Rectal smooth muscle tissue (tissue), 1 donor: ENCODE measurements at regions not wholly inside any gene's neighbourhood (a gene's known extent, or its start where the extent isn't known, plus 50 kb on each side); places are given as distances from the start of the nearest gene placed in this dataset.
A peak's percentile ranks its signal among the peaks of the same experiment; 100 is the strongest.
"Not testable (repeated sequence)": the region's sequence is repeated elsewhere in the genome, so short reads cannot be mapped to it uniquely, and the experiment has no call there.

Experiments used
- H3K27ac ChIP-seq: one replicate; pipeline ENCODE4 v1.7.0; 2013; ENCODE audit warnings: low read depth, low read length, inconsistent platforms
- H3K27me3 ChIP-seq: one replicate; pipeline ENCODE4 v1.7.0; 2013; ENCODE audit warnings: low read length; ENCODE audit not compliant: control insufficient read depth, insufficient read depth
- H3K36me3 ChIP-seq: one replicate; pipeline ENCODE4 v1.7.0; 2013; ENCODE audit warnings: low read length; ENCODE audit not compliant: control insufficient read depth, insufficient read depth
- H3K4me1 ChIP-seq: one replicate; pipeline ENCODE4 v1.7.0; 2013; ENCODE audit warnings: low read length; ENCODE audit not compliant: control insufficient read depth, insufficient read depth
- H3K4me3 ChIP-seq: one replicate; pipeline ENCODE4 v1.7.0; 2013; ENCODE audit warnings: low read length
- H3K9ac ChIP-seq: one replicate; pipeline ENCODE4 v1.7.0; 2013; ENCODE audit warnings: low read length

DNA sequence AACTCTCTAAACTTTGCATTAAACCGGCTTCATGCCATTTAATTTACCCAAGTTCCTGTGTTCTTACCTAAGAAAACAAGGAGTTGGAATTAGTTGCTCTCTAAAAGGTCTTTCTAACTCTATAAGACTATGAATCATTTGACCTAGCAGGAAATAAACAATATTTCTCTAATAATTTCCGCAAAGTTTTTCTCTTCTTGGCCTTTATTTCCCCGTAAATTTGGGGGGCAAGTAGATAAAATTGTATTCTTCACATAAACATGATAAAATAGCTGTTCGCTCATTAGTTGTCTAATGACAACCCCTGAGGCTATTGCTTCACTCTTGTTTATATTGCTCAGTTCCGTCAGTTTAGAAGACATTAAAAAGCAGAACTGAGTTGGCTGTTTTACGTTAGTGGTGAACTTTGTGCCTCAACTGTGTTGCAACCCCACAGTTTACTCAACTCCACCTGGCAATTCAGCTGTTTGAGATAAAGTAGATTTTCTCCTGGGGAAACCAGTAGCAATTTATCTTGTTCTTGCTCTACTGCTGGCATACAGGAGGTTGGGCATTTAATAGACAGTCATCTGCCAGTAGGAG is 74.7 kb downstream of the BTG1 start:
- H3K4me3 ChIP-seq, result no peak overlapping the region
- H3K9ac ChIP-seq, result no peak overlapping the region
- no peaks in the 10 kb centered on the region for H3K36me3 ChIP-seq
- H3K27me3 ChIP-seq, result no peaks in the 10 kb centered on the region
- no peak overlapping the region for H3K27ac ChIP-seq
- no peaks in the 10 kb centered on the region for H3K4me1 ChIP-seq

DNA sequence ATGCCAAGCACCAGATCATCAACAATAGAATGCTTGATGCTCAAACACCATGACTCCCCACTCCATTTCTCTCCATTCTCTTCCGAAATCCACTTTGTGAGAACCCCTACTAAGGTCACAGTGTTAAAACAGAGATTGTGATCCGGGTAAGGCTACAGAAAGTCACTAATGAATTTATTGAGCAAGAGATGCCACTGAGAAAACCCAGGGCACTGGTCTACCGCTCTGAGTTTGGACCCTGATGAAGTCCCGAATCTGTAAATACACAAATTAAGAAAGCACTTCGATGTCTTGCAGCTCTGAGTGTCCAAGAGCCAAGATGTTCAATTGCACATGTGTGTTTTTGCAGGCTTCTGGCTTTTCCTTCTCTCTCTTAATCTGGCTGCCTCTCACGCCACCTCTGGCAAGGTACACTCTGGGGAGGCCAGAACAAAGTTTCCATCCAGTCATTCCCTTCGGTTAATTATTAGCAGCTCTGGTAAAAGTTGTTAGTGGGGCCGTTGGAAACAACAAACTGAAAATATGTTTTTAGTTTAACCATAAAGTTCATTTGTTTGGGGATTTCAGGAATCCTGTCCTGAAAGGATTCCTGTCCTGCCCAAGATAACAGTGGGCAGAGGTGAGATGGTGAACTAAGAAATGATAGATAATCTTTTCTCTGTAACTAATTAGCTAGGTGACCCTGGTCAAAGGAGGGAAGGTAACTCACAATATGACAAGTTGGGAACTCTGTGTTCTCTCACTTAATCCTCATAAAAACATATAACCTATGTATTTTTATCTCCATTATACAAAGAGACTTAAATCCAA is 75.4 kb downstream of the BTG1 start:
- Histone ChIP-seq H3K4me3 (no peak overlapping the region), H3K4me1 (no peaks in the 10 kb centered on the region), H3K9ac (no peak overlapping the region), H3K27ac (no peak overlapping the region), H3K27me3 (no peaks in the 10 kb centered on the region), H3K36me3 (no peaks in the 10 kb centered on the region)

DNA sequence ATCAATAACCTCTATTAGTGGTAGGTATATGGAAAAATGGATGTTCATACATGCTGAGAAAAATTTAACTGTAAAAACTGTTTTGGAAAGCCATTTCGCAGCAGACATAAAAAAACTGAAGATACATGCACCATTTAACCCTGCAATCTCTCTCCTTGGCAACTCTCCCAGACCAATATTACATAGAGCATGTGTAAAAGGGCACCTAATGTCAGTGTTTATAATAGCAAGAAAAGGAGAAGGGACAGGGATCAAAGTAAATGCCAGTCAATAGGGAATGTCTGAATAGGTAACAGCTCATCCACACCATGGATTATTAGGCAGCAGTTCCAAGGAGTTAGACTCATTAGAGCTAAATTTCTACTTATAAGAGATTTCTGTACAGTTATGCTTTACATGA is 77.2 kb downstream of the BTG1 start:
- Histone ChIP-seq H3K27me3 (no peaks in the 10 kb centered on the region), H3K27ac (no peak overlapping the region), H3K4me3 (no peak overlapping the region), H3K36me3 (no peaks in the 10 kb centered on the region), H3K4me1 (peaks cover 8% of the 10 kb centered on the region), H3K9ac (no peak overlapping the region)

DNA sequence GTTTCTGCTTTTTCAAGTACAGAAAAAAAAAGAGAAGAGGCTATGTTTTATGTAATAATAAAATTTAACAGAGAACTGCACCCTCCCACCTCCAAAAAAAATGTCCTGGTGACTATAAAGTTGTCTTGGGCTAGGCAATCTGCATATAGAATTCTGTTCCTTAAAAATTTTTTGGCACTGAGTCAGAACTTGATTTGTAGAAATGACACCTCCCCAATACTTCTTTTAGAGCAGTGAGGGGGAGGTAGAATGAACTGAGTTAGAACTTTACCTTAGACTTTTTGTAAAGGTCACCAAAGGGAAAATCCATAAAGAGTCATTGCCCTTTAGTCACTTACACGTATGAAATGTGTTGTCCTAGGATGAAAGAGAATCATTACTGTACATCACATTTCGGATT is 80.0 kb downstream of the BTG1 start:
- Histone ChIP-seq H3K4me1 (peaks cover 12% of the 10 kb centered on the region), H3K4me3 (no peak overlapping the region), H3K27ac (no peak overlapping the region)

DNA sequence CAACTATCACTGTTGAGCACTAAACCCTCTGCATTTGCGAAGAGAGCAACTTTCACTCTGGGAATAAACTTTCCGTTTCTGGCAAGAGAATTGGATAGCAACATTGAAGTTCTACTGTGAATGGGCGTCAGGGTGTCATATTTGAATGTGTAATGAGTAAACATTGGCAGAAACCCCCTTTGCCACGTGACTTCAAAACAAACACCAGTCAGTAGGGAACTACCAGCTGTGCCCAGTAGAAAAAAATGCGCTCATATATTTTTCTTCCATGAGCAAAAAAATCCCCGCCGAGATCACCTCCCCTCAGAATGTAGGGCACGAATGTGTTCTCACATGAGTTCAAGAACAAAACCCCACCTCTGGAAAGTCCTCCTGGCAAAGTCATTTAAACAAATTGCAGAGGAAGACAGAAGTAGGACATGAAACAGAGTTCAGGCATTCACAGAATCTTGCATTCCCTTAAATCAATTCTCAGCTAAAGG is 80.6 kb downstream of the BTG1 start:
- H3K27me3 ChIP-seq, result no peaks in the 10 kb centered on the region
- no peaks in the 10 kb centered on the region for H3K36me3 ChIP-seq
- no peak overlapping the region for H3K4me3 ChIP-seq
- peaks cover 14% of the 10 kb centered on the region for H3K4me1 ChIP-seq
- H3K9ac ChIP-seq, result no peak overlapping the region
- H3K27ac ChIP-seq, result no peak overlapping the region

More for the DNA sequence above, 80.0 kb downstream of the BTG1 start:
- Histone ChIP-seq H3K9ac (no peak overlapping the region), H3K27me3 (no peaks in the 10 kb centered on the region), H3K36me3 (no peaks in the 10 kb centered on the region)

DNA sequence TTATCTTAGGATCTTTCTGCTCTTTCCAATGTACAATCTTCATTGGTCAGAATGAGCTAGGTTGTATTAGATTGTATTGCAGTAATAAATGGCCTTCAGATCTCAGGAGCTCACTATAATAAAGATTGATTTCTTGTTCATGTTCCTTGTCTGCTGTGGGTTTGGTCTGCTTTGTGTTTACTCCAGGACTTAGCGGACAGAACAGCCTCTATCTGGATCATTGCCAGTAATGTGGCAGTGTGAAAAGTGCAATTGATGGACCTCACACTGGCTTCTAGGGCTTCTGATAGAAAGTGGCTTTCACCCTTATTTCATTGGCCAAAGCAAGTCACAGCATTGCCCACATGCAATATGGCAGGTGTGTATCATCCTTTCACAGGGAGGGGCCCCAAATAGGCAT is 81.2 kb downstream of the BTG1 start:
- Histone ChIP-seq H3K4me3 (no peak overlapping the region), H3K9ac (no peak overlapping the region), H3K4me1 (peaks cover 15% of the 10 kb centered on the region), H3K36me3 (no peaks in the 10 kb centered on the region), H3K27ac (peak overlapping the region; percentile 67), H3K27me3 (no peaks in the 10 kb centered on the region)

DNA sequence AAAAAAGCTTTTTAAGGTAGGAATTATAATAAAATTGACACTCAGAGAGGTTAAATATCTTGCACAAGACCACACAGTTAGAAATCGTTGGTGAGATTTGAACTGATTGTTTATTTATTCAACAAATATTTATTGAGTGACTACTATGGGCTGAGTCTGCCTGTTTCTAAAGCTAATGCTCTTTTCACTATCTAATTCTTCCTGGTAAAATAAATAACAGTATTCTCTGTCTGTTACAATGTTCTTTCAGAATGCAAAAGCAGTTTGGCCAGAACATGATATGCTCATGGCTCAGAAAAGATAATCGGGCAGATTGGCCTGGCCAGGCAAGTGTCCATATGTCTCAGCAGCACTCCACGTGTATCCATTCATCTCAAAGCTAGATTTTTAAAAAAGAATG is 82.0 kb downstream of the BTG1 start:
- Histone ChIP-seq H3K4me3 (no peak overlapping the region), H3K4me1 (peaks cover 15% of the 10 kb centered on the region), H3K27me3 (no peaks in the 10 kb centered on the region), H3K27ac (peak overlapping the region; percentile 67), H3K9ac (no peak overlapping the region), H3K36me3 (no peaks in the 10 kb centered on the region)

DNA sequence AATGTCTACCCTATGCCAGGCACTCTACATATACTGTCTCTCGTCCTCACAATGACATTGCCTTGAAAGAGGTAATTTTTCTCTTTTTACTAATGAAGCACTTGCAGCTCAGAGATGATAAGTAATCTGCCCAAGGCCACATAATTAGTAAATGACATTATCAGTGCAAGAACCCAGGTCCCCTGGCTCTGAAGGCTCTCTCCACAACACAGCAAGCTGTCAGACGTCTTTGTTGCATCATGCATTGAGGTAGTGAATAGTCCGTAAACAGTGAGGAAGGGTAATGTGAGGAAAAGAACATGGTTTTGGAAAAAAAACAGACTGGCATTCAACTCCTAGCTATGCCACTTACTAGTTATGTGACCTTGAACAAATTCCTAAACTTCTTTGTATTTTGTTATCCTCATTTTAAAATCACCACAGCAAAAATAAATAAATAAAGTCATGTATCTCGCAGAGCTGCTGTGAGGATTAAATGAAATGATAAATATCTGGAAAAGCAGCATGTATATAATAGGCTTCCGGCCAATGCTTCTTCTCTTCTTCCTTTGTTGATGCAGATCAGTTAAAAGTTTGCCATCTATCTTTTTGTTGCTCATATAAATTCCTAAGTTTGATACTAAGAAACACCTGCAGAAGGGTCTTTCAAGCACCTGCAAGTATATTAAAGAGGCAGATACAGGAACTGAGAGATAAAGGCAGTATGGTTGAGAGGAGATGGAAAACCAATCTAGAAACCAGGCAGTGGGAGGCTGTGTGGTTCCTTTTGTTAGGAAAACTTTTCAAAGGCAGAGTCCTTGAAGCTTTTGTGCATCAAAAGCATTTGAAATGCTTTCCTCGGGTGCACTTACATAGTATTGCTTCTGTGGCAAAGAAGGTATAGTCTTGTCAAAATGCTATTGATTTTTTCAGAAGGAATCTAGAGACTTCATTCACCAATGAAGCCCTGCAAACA is 82.8 kb downstream of the BTG1 start:
- H3K9ac ChIP-seq, result no peak overlapping the region
- H3K4me1 ChIP-seq, result peaks cover 15% of the 10 kb centered on the region
- H3K4me3 ChIP-seq, result no peak overlapping the region
- no peaks in the 10 kb centered on the region for H3K27me3 ChIP-seq
- no peak overlapping the region for H3K27ac ChIP-seq
- no peaks in the 10 kb centered on the region for H3K36me3 ChIP-seq

DNA sequence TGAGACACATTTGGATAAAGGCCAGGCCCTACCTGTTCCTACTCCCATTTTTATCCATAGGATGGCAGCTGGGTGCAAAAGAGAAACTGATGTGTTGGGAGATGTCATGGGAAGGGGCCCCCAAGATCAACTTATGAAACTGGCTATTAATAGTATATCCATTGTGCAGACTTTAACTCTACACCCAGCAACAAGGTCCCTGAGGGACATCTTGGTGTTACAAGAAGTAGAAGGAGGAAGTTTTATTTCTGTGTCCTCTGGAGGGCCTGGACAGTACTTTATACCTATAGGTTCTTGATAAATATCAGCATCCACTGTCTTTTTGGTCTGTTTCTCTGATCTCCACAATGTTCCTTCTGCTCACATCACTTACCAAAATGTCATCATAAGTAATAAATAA is 84.6 kb downstream of the BTG1 start:
- Histone ChIP-seq H3K4me1 (peaks cover 15% of the 10 kb centered on the region), H3K27me3 (no peaks in the 10 kb centered on the region), H3K9ac (no peak overlapping the region)

DNA sequence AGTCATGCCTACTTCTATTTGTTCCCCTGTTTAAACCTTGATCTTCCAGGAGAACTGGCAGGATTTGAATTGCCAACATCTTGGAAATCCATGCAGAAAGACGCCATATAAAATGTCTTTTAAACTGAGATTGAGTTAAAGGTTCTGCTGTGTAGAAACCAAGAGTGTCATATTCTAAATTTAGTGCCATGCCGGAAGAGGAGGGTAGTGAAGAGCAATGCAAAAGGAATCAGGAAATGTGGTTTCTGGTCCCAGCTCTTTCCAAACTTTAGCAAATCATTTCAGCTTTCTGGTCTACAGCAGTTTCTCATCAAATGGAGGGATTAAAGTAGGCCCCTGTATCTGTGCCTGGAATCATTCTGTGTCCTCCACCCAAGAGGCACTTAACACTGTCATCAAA is 85.7 kb downstream of the BTG1 start:
- Histone ChIP-seq H3K9ac (no peak overlapping the region), H3K4me1 (peaks cover 15% of the 10 kb centered on the region), H3K4me3 (no peak overlapping the region), H3K27me3 (no peaks in the 10 kb centered on the region), H3K36me3 (no peaks in the 10 kb centered on the region), H3K27ac (no peak overlapping the region)

More for the DNA sequence above, 84.6 kb downstream of the BTG1 start:
- Histone ChIP-seq H3K27ac (no peak overlapping the region), H3K4me3 (no peak overlapping the region), H3K36me3 (no peaks in the 10 kb centered on the region)

DNA sequence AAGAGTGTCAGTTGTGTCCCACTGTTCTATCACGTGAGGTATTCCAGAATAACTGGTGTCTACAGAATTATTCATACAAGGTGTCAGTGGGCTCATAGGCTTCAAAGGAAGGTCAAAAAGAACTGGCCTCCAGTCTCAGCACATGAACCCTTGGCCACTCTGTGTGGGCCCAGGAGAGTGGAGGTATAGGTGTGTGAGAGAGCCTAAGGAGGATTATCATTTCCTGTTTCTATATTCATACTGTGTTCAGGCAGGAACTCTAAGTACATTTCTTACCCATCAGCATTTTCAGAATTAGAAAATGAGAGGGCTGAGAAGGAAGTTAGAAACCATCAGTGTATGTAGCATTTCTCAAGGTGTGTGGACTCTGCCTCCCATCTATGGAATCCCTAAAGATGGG is 87.0 kb downstream of the BTG1 start:
- no peak overlapping the region for H3K27ac ChIP-seq
- H3K36me3 ChIP-seq, result no peaks in the 10 kb centered on the region

DNA sequence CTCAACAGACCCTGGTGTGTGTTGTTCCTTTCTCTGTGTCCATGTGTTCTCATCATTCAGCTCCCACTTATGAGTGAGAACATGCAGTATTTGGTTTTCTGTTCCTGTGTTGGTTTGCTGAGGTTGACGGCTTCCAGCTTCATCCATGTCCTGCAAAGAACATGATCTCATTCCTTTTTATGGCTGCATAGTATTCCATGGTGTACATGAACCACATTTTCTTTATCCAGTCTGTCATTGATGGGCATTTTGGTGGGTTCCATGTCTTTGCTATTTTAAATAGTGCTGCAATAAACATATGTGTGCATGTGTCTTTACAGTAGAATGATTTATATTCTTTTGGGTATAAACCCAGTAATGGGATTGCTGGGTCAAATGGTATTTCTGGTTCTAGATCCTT is 88.9 kb downstream of the BTG1 start:
- H3K27me3 ChIP-seq, H3K4me1 ChIP-seq, H3K27ac ChIP-seq, H3K4me3 ChIP-seq, H3K9ac ChIP-seq, H3K36me3 ChIP-seq: not testable (repeated sequence)

More for the DNA sequence above, 87.0 kb downstream of the BTG1 start:
- peaks cover 8% of the 10 kb centered on the region for H3K4me1 ChIP-seq
- no peaks in the 10 kb centered on the region for H3K27me3 ChIP-seq
- no peak overlapping the region for H3K4me3 ChIP-seq
- no peak overlapping the region for H3K9ac ChIP-seq
